ENCODE measurements at regions not wholly inside any gene's neighbourhood (a gene's known extent, or its start where the extent isn't known, plus 50 kb on each side); places are given as distances from the start of the nearest gene placed in this dataset.

GRCh38 chr4:156690572-156690971 lies 281.0 kb downstream of the PDGFC start:
- no peaks in the 10 kb centered on the region for H4K20me1 ChIP-seq (ENCODE audit: low read depth, low read length)

GRCh38 chr4:156686120-156686519 lies 285.5 kb downstream of the PDGFC start:
- no peak for TF ChIP-seq CTCF (IDR thresholded peaks at IDR 0.05; ENCODE audit: insufficient read depth, low read length, poor library complexity, severe bottlenecking)
- no peak for TF ChIP-seq EZH2phosphoT487 (conservative IDR thresholded peaks at IDR 0.05; ENCODE audit: low read length)
- H3F3A ChIP-seq (ENCODE audit: insufficient read depth), result no peaks in the 10 kb centered on the region
- no peaks in the 10 kb centered on the region for H3K79me2 ChIP-seq (ENCODE audit: insufficient read depth, low read length)
- H3K9me2 ChIP-seq (replicated peaks; ENCODE audit: insufficient read depth, low read length), result no peaks in the 10 kb centered on the region
- H3K9ac ChIP-seq (ENCODE audit: low read length), result no peak overlapping the region
- H3K27me3 ChIP-seq (ENCODE audit: low read length), result no peaks in the 10 kb centered on the region
- H3K27ac ChIP-seq (ENCODE audit: low read depth, low read length), result no peak overlapping the region
- H3K4me3 ChIP-seq (ENCODE audit: insufficient read depth, low read length, poor library complexity, severe bottlenecking), result no peak overlapping the region
- H4K20me1 ChIP-seq (ENCODE audit: low read depth, low read length), result no peaks in the 10 kb centered on the region
- no peak overlapping the region for H3K4me2 ChIP-seq (ENCODE audit: low read depth, low read length, poor library complexity, severe bottlenecking)
- no peaks in the 10 kb centered on the region for H3K36me3 ChIP-seq (ENCODE audit: low read length)
- no peak overlapping the region for H2AFZ ChIP-seq (ENCODE audit: low read depth, low read length, severe bottlenecking)
- H3K9me3 ChIP-seq (ENCODE audit: insufficient read depth, low read length), result no peaks in the 10 kb centered on the region

More at GRCh38 chr4:156690572-156690971, 281.0 kb downstream of the PDGFC start:
- TF ChIP-seq EZH2phosphoT487 (conservative IDR thresholded peaks at IDR 0.05; ENCODE audit: low read length), result no peak
- no peak for TF ChIP-seq CTCF (IDR thresholded peaks at IDR 0.05; ENCODE audit: insufficient read depth, low read length, poor library complexity, severe bottlenecking)
- Histone ChIP-seq H2AFZ (ENCODE audit: low read depth, low read length, severe bottlenecking) (no peak overlapping the region), H3K9me2 (replicated peaks; ENCODE audit: insufficient read depth, low read length) (no peaks in the 10 kb centered on the region), H3K9me3 (ENCODE audit: insufficient read depth, low read length) (no peaks in the 10 kb centered on the region), H3K36me3 (ENCODE audit: low read length) (no peaks in the 10 kb centered on the region), H3K4me2 (ENCODE audit: low read depth, low read length, poor library complexity, severe bottlenecking) (no peak overlapping the region), H3K4me3 (ENCODE audit: insufficient read depth, low read length, poor library complexity, severe bottlenecking) (no peak overlapping the region), H3K27me3 (ENCODE audit: low read length) (no peaks in the 10 kb centered on the region), H3K27ac (ENCODE audit: low read depth, low read length) (no peak overlapping the region), H3K9ac (ENCODE audit: low read length) (no peak overlapping the region), H3F3A (ENCODE audit: insufficient read depth) (no peaks in the 10 kb centered on the region), H3K79me2 (ENCODE audit: insufficient read depth, low read length) (no peaks in the 10 kb centered on the region)

- Histone ChIP-seq H3K9me2 (replicated peaks; ENCODE audit: insufficient read depth, low read length) (no peaks in the 10 kb centered on the region), H3K36me3 (ENCODE audit: low read length) (no peaks in the 10 kb centered on the region), H3K27ac (ENCODE audit: low read depth, low read length) (no peak overlapping the region), H3K27me3 (ENCODE audit: low read length) (no peaks in the 10 kb centered on the region), H3F3A (ENCODE audit: insufficient read depth) (no peaks in the 10 kb centered on the region), H4K20me1 (ENCODE audit: low read depth, low read length) (no peaks in the 10 kb centered on the region), H2AFZ (ENCODE audit: low read depth, low read length, severe bottlenecking) (no peak overlapping the region), H3K79me2 (ENCODE audit: insufficient read depth, low read length) (no peaks in the 10 kb centered on the region), H3K9me3 (ENCODE audit: insufficient read depth, low read length) (no peaks in the 10 kb centered on the region), H3K4me3 (ENCODE audit: insufficient read depth, low read length, poor library complexity, severe bottlenecking) (no peak overlapping the region), H3K4me2 (ENCODE audit: low read depth, low read length, poor library complexity, severe bottlenecking) (no peak overlapping the region), H3K9ac (ENCODE audit: low read length) (no peak overlapping the region)
- TF ChIP-seq EZH2phosphoT487 (conservative IDR thresholded peaks at IDR 0.05; ENCODE audit: low read length), result no peak
- TF ChIP-seq CTCF (IDR thresholded peaks at IDR 0.05; ENCODE audit: insufficient read depth, low read length, poor library complexity, severe bottlenecking), result no peak
Measured at GRCh38 chr4:156685308-156685707, 286.3 kb downstream of the PDGFC start.
